ENCODE measurements at regions not wholly inside any gene's neighbourhood (a gene's known extent, or its start where the extent isn't known, plus 50 kb on each side); places are given as distances from the start of the nearest gene placed in this dataset.

DNA sequence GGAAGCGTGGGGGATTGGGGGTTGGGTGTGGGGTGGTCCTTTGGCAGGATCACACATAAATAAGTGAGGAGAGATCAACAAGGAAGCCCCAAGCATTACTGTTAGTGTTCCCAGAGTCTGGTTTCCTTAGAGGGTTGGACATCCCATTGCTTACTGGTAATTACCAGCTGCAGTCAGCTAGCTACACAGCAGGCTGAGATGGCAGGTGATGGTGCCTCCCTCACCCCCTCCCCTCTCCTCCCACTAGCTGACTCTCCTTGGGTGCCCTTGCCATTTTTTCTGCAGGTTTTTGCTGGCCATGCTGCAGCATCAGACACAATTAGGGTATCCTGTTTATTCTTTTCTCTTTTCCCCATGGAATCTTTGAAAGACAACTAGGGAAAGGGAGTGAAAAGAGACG is 107.5 kb upstream of the TLR4 start:
- no peak overlapping the region for H2BK12ac ChIP-seq (ENCODE audit: low read length in 2 of 2)
- no peak overlapping the region for H3K4me2 ChIP-seq (ENCODE audit: low read length, poor library complexity, severe bottlenecking)
- H2AK5ac ChIP-seq (ENCODE audit: low read length, severe bottlenecking), result no peak overlapping the region
- no peak overlapping the region for H3K4ac ChIP-seq (ENCODE audit: low read depth in 1 of 2, low read length in 2 of 2)
- peaks cover 8% of the 10 kb centered on the region for H3K9me3 ChIP-seq (ENCODE audit: control insufficient read depth, low read length)
- H3K23ac ChIP-seq (ENCODE audit: low read length in 2 of 2), result no peak overlapping the region
- H3K27ac ChIP-seq (ENCODE audit: low read length, poor library complexity, severe bottlenecking), result no peak overlapping the region
- no peaks in the 10 kb centered on the region for H3K27me3 ChIP-seq (ENCODE audit: control insufficient read depth in 1 of 2, insufficient read depth in 1 of 2, low read length in 2 of 2)
- no peak overlapping the region for H4K91ac ChIP-seq (ENCODE audit: low read length)
- H3K36me3 ChIP-seq (ENCODE audit: control insufficient read depth in 1 of 2, insufficient read depth in 2 of 2, low read depth in 1 of 2, low read length in 2 of 2), result no peaks in the 10 kb centered on the region
- no peak overlapping the region for H2BK120ac ChIP-seq (ENCODE audit: low read depth, low read length)
- no peaks in the 10 kb centered on the region for H3K4me1 ChIP-seq (ENCODE audit: control insufficient read depth, insufficient read depth, low read depth, low read length)
- H3K9ac ChIP-seq (ENCODE audit: low read length), result no peak overlapping the region
- no peak overlapping the region for H2AFZ ChIP-seq (ENCODE audit: low read depth, low read length)
- WGBS, result 18% methylated on average over 1 of the region's 2 CpGs
- no peak overlapping the region for H2BK15ac ChIP-seq (ENCODE audit: low read depth, poor library complexity, severe bottlenecking)
- DNase-seq, result no peak
- H4K8ac ChIP-seq (ENCODE audit: low read length), result no peak overlapping the region
- no peaks in the 10 kb centered on the region for H3K79me1 ChIP-seq (replicated peaks; ENCODE audit: low read length, poor library complexity, severe bottlenecking)
- no peak overlapping the region for H3K18ac ChIP-seq (ENCODE audit: low read depth in 1 of 2, low read length in 2 of 2)
- H3K14ac ChIP-seq (ENCODE audit: low read length in 2 of 2), result no peak overlapping the region
- H3K4me3 ChIP-seq (ENCODE audit: insufficient read depth in 1 of 2, low read depth in 1 of 2, low read length in 2 of 2), result no peak overlapping the region
- H2BK5ac ChIP-seq (ENCODE audit: low read depth, low read length, poor library complexity, severe bottlenecking), result no peak overlapping the region

DNA sequence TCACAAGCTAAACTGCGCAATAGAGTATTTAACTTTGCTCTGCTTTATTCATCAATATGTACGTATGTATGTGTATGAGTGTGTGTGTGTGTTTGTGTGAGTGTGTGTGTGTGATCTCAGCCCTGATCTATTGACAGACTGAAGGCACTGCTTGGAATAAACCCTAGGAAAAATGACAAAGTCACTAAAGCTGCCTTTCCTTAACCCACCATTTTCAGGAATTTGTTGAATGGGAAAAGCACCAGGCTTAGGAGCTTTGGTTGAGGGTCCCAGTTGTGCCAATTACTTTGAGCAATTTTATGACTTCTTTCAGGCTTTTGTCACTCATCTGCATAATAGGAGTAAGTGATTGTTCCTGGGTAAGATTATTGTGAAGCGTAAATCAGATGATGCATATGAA is 108.6 kb upstream of the TLR4 start:
- no peaks in the 10 kb centered on the region for H3K27me3 ChIP-seq (ENCODE audit: control insufficient read depth in 1 of 2, insufficient read depth in 1 of 2, low read length in 2 of 2)
- DNase-seq, result no peak
- H2AFZ ChIP-seq (ENCODE audit: low read depth, low read length), result no peak overlapping the region
- no peak overlapping the region for H3K4me3 ChIP-seq (ENCODE audit: insufficient read depth in 1 of 2, low read depth in 1 of 2, low read length in 2 of 2)
- H2AK5ac ChIP-seq (ENCODE audit: low read length, severe bottlenecking), result no peak overlapping the region
- H3K36me3 ChIP-seq (ENCODE audit: control insufficient read depth in 1 of 2, insufficient read depth in 2 of 2, low read depth in 1 of 2, low read length in 2 of 2), result no peaks in the 10 kb centered on the region
- H3K14ac ChIP-seq (ENCODE audit: low read length in 2 of 2), result no peak overlapping the region
- no peak overlapping the region for H2BK15ac ChIP-seq (ENCODE audit: low read depth, poor library complexity, severe bottlenecking)
- H3K4ac ChIP-seq (ENCODE audit: low read depth in 1 of 2, low read length in 2 of 2), result no peak overlapping the region
- no peak overlapping the region for H2BK5ac ChIP-seq (ENCODE audit: low read depth, low read length, poor library complexity, severe bottlenecking)
- no peak overlapping the region for H3K27ac ChIP-seq (ENCODE audit: low read length, poor library complexity, severe bottlenecking)
- no peak overlapping the region for H2BK120ac ChIP-seq (ENCODE audit: low read depth, low read length)
- no peak overlapping the region for H2BK12ac ChIP-seq (ENCODE audit: low read length in 2 of 2)
- no peaks in the 10 kb centered on the region for H3K4me1 ChIP-seq (ENCODE audit: control insufficient read depth, insufficient read depth, low read depth, low read length)
- no peak overlapping the region for H3K18ac ChIP-seq (ENCODE audit: low read depth in 1 of 2, low read length in 2 of 2)
- WGBS, result 100% methylated on average over 2 of the region's 3 CpGs
- H3K9ac ChIP-seq (ENCODE audit: low read length), result no peak overlapping the region
- no peak overlapping the region for H4K8ac ChIP-seq (ENCODE audit: low read length)
- no peak overlapping the region for H4K91ac ChIP-seq (ENCODE audit: low read length)
- H3K4me2 ChIP-seq (ENCODE audit: low read length, poor library complexity, severe bottlenecking), result no peak overlapping the region
- no peaks in the 10 kb centered on the region for H3K79me1 ChIP-seq (replicated peaks; ENCODE audit: low read length, poor library complexity, severe bottlenecking)
- H3K9me3 ChIP-seq (ENCODE audit: control insufficient read depth, low read length), result peaks cover 10% of the 10 kb centered on the region
- no peak overlapping the region for H3K23ac ChIP-seq (ENCODE audit: low read length in 2 of 2)

DNA sequence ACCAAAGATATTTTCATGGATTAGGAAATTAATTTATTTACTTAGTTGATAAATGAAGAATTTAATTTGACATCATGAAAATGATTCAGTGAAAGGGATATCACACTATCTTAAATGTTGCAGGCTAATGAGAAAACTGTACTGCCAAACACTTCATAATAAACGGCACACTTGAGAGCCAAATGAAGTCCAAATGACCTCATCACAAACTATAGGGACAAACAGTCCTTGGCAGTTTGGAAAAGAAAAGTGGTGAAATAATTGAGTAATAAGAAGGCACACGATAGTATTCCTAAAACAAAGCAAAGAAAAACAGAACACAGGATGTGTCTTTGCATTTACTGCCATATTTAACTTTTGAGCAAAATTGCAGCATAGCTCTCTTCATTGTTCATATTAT is 116.9 kb upstream of the TLR4 start:
- Histone ChIP-seq H3K4ac (ENCODE audit: low read depth in 1 of 2, low read length in 2 of 2) (no peak overlapping the region), H3K9me3 (ENCODE audit: control insufficient read depth, low read length) (peaks cover 4% of the 10 kb centered on the region), H3K14ac (ENCODE audit: low read length in 2 of 2) (no peak overlapping the region), H4K8ac (ENCODE audit: low read length) (no peak overlapping the region), H3K9ac (ENCODE audit: low read length) (no peak overlapping the region), H3K79me1 (replicated peaks; ENCODE audit: low read length, poor library complexity, severe bottlenecking) (no peaks in the 10 kb centered on the region), H3K18ac (ENCODE audit: low read depth in 1 of 2, low read length in 2 of 2) (no peak overlapping the region), H3K36me3 (ENCODE audit: control insufficient read depth in 1 of 2, insufficient read depth in 2 of 2, low read depth in 1 of 2, low read length in 2 of 2) (no peaks in the 10 kb centered on the region), H3K27ac (ENCODE audit: low read length, poor library complexity, severe bottlenecking) (no peak overlapping the region), H2BK120ac (ENCODE audit: low read depth, low read length) (no peak overlapping the region), H3K27me3 (ENCODE audit: control insufficient read depth in 1 of 2, insufficient read depth in 1 of 2, low read length in 2 of 2) (no peaks in the 10 kb centered on the region), H2BK15ac (ENCODE audit: low read depth, poor library complexity, severe bottlenecking) (no peak overlapping the region), H2BK12ac (ENCODE audit: low read length in 2 of 2) (no peak overlapping the region), H2AK5ac (ENCODE audit: low read length, severe bottlenecking) (no peak overlapping the region), H2BK5ac (ENCODE audit: low read depth, low read length, poor library complexity, severe bottlenecking) (no peak overlapping the region), H3K4me3 (ENCODE audit: insufficient read depth in 1 of 2, low read depth in 1 of 2, low read length in 2 of 2) (no peak overlapping the region), H3K4me1 (ENCODE audit: control insufficient read depth, insufficient read depth, low read depth, low read length) (no peaks in the 10 kb centered on the region), H3K4me2 (ENCODE audit: low read length, poor library complexity, severe bottlenecking) (no peak overlapping the region), H3K23ac (ENCODE audit: low read length in 2 of 2) (no peak overlapping the region), H4K91ac (ENCODE audit: low read length) (no peak overlapping the region), H2AFZ (ENCODE audit: low read depth, low read length) (no peak overlapping the region)
- no peak for DNase-seq
- 60% methylated on average over 1 of the region's 2 CpGs for WGBS

DNA sequence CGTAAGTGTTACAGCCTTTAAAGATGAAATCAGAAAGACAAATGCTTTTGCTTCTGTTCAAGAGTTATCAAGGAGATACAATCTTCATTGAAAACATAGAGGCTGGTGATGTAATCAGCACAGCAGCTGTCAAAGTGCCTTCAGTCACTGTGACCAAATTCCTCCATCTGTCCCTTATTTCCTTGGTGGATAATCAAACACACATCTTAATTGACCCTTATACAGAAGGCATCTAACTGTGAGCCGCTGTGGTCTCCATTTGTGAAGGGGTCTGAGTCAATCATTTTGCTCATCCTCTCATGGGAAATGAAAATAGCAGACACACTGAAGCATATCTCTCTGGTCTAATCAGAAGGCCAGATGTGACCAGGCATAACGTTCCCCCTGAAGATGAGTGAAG is 130.1 kb upstream of the TLR4 start:
- no peak overlapping the region for H3K23ac ChIP-seq (ENCODE audit: low read length in 2 of 2)
- H3K14ac ChIP-seq (ENCODE audit: low read length in 2 of 2), result no peak overlapping the region
- H3K27me3 ChIP-seq (ENCODE audit: control insufficient read depth in 1 of 2, insufficient read depth in 1 of 2, low read length in 2 of 2), result no peaks in the 10 kb centered on the region
- H2BK5ac ChIP-seq (ENCODE audit: low read depth, low read length, poor library complexity, severe bottlenecking), result no peak overlapping the region
- no peak overlapping the region for H3K4me2 ChIP-seq (ENCODE audit: low read length, poor library complexity, severe bottlenecking)
- H3K4me1 ChIP-seq (ENCODE audit: control insufficient read depth, insufficient read depth, low read depth, low read length), result no peaks in the 10 kb centered on the region
- no peak overlapping the region for H4K91ac ChIP-seq (ENCODE audit: low read length)
- no peak for DNase-seq
- 60% methylated on average over 3 of the region's 3 CpGs for WGBS
- H2AFZ ChIP-seq (ENCODE audit: low read depth, low read length), result no peak overlapping the region
- no peak overlapping the region for H3K27ac ChIP-seq (ENCODE audit: low read length, poor library complexity, severe bottlenecking)
- H3K36me3 ChIP-seq (ENCODE audit: control insufficient read depth in 1 of 2, insufficient read depth in 2 of 2, low read depth in 1 of 2, low read length in 2 of 2), result no peaks in the 10 kb centered on the region
- H3K9ac ChIP-seq (ENCODE audit: low read length), result no peak overlapping the region
- no peak overlapping the region for H2BK120ac ChIP-seq (ENCODE audit: low read depth, low read length)
- H4K8ac ChIP-seq (ENCODE audit: low read length), result no peak overlapping the region
- no peak overlapping the region for H2BK15ac ChIP-seq (ENCODE audit: low read depth, poor library complexity, severe bottlenecking)
- no peak overlapping the region for H2BK12ac ChIP-seq (ENCODE audit: low read length in 2 of 2)
- peaks cover 10% of the 10 kb centered on the region for H3K9me3 ChIP-seq (ENCODE audit: control insufficient read depth, low read length)
- no peak overlapping the region for H3K4ac ChIP-seq (ENCODE audit: low read depth in 1 of 2, low read length in 2 of 2)
- H2AK5ac ChIP-seq (ENCODE audit: low read length, severe bottlenecking), result no peak overlapping the region
- H3K79me1 ChIP-seq (replicated peaks; ENCODE audit: low read length, poor library complexity, severe bottlenecking), result no peaks in the 10 kb centered on the region
- no peak overlapping the region for H3K4me3 ChIP-seq (ENCODE audit: insufficient read depth in 1 of 2, low read depth in 1 of 2, low read length in 2 of 2)
- H3K18ac ChIP-seq (ENCODE audit: low read depth in 1 of 2, low read length in 2 of 2), result no peak overlapping the region
